ENCODE measurements at regions not wholly inside any gene's neighbourhood (a gene's known extent, or its start where the extent isn't known, plus 50 kb on each side); places are given as distances from the start of the nearest gene placed in this dataset.

DNA sequence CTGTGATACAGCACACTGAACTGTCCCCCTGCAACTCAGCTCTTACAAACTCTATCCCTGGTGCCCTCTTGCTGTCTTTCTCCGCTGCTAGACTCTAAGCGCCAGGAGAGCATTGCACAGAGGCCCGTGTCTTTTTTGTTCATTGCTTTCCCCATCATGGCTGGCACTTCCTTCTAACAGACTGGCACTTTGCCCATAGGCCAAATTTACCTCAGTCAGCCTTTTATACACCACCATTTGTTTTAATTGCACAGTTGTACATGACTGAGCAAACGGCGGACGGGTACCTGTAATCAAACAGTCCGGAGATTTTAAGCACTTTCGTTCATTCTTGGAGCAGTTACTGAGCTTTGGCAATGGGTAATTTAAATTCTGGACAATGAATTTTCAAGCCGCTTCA lies 102.2 kb upstream of the CLINT1 start:
- TF ChIP-seq, protein P1, sequence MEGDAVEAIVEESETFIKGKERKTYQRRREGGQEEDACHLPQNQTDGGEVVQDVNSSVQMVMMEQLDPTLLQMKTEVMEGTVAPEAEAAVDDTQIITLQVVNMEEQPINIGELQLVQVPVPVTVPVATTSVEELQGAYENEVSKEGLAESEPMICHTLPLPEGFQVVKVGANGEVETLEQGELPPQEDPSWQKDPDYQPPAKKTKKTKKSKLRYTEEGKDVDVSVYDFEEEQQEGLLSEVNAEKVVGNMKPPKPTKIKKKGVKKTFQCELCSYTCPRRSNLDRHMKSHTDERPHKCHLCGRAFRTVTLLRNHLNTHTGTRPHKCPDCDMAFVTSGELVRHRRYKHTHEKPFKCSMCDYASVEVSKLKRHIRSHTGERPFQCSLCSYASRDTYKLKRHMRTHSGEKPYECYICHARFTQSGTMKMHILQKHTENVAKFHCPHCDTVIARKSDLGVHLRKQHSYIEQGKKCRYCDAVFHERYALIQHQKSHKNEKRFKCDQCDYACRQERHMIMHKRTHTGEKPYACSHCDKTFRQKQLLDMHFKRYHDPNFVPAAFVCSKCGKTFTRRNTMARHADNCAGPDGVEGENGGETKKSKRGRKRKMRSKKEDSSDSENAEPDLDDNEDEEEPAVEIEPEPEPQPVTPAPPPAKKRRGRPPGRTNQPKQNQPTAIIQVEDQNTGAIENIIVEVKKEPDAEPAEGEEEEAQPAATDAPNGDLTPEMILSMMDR (IDR thresholded peaks at IDR 0.05; ENCODE audit: borderline replicate concordance, extremely low read depth, low read length, poor library complexity, severe bottlenecking), result no peak
- TF ChIP-seq EZH2 (IDR thresholded peaks at IDR 0.05; ENCODE audit: borderline replicate concordance, low read depth, low read length, severe bottlenecking), result no peak
